K562 (cell line): ENCODE measurements at regions not wholly inside any gene's neighbourhood (a gene's known extent, or its start where the extent isn't known, plus 50 kb on each side); places are given as distances from the start of the nearest gene placed in this dataset.

ENCODE experiments used
- EP300 ChIP-seq: IDR thresholded peaks from 2 replicates; pipeline ENCODE4 v1.6.1; 2012; ENCODE audit warnings: low read length, improper control_type of control experiment
- EZH2 ChIP-seq: IDR thresholded peaks from 2 replicates; pipeline ENCODE4 v1.6.1; 2012; ENCODE audit warnings: low read depth, mild to moderate bottlenecking, inconsistent platforms, low read length, borderline replicate concordance
- HDAC6 ChIP-seq: IDR thresholded peaks from 2 replicates; pipeline ENCODE4 v1.6.1; 2012; ENCODE audit warnings: low read depth, mild to moderate bottlenecking, control low read depth, inconsistent platforms, low read length, moderate library complexity
- HSF4 ChIP-seq: fragments of 250-450 bp; sonication (Bioruptor Pico); IDR thresholded peaks from 2 replicates; pipeline ENCODE4 v2.1.2; 2022; ENCODE audit warnings: mild to moderate bottlenecking, moderate library complexity, borderline replicate concordance
- MBD2 ChIP-seq: sonication (generic); IDR thresholded peaks from 2 replicates; pipeline ENCODE4 v1.6.1; 2016; ENCODE audit warnings: low read depth, borderline replicate concordance
- POLR2AphosphoS5 ChIP-seq: IDR thresholded peaks from 2 replicates; pipeline ENCODE4 v1.6.1; 2011; ENCODE audit warnings: mild to moderate bottlenecking, low read depth, low read length, moderate library complexity; ENCODE audit not compliant: control insufficient read depth, insufficient read depth
- SRSF9 ChIP-seq: fragments of 200-400 bp; formaldehyde crosslinking; IDR thresholded peaks from 2 replicates; pipeline ENCODE4 v1.6.1; 2017; ENCODE audit warnings: low read depth, low read length, borderline replicate concordance
- TF ChIP-seq, protein P1 (sequence below): fragments of 450-650 bp; IDR thresholded peaks from 2 replicates; pipeline ENCODE4 v1.6.1; 2018; ENCODE audit not compliant: partially characterized antibody
- TF ChIP-seq, protein P2 (sequence below), 3 experiments: IDR thresholded peaks in 2 of 3; conservative IDR thresholded peaks in 1 of 3; 2 replicates each; pipeline ENCODE4 v1.5.1; 2011 to 2012; ENCODE audit warnings: low read length in 3 of 3, mild to moderate bottlenecking in 3 of 3, control low read depth in 2 of 3, improper control_type of control experiment in 1 of 3, inconsistent platforms in 1 of 3, low read depth in 1 of 3, mixed read lengths in 1 of 3, moderate library complexity in 1 of 3; ENCODE audit not compliant: insufficient read depth in 2 of 3
- TF ChIP-seq, protein P3 (sequence below): fragments of 450-650 bp; IDR thresholded peaks from 2 replicates; pipeline ENCODE4 v1.6.1; 2016

DNA sequence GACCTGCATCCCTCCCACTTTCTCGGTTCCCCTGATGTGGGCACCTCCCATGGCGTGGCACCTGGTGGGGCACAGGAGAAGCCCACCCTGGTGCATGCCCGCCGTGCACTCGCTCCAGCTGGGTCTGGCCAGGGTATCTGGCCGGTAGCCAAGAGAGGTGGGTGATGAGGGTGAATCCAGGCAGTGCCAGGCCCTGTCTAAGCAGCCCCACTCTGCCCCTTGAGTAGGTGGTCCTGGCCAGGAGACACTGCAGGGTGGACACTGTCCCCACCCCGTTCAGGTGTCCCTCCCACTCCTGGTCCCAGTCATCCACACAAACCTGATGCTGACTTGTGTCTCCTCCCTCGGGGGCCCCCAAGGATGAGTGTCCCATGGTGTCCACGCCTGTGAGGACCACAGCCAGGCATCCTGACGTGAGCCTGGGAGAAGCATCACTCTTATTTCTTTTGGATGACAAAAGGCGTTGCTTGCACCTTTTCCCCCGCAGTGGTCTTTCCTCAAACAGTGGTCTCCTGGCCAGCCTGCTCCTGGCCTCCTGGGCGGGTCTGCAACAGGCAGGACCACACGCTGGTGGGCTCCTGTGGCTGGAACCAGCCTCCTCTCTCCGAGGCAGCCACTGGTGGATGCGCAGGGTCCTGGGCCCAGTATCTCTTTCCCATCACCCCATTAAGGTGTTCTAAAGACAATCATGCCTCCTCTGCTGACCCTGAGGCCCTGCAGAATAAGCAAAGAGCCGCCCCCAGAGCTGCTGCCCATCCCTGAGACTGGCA lies 922.3 kb downstream of the BRD1 start:
- TF ChIP-seq, protein P1, sequence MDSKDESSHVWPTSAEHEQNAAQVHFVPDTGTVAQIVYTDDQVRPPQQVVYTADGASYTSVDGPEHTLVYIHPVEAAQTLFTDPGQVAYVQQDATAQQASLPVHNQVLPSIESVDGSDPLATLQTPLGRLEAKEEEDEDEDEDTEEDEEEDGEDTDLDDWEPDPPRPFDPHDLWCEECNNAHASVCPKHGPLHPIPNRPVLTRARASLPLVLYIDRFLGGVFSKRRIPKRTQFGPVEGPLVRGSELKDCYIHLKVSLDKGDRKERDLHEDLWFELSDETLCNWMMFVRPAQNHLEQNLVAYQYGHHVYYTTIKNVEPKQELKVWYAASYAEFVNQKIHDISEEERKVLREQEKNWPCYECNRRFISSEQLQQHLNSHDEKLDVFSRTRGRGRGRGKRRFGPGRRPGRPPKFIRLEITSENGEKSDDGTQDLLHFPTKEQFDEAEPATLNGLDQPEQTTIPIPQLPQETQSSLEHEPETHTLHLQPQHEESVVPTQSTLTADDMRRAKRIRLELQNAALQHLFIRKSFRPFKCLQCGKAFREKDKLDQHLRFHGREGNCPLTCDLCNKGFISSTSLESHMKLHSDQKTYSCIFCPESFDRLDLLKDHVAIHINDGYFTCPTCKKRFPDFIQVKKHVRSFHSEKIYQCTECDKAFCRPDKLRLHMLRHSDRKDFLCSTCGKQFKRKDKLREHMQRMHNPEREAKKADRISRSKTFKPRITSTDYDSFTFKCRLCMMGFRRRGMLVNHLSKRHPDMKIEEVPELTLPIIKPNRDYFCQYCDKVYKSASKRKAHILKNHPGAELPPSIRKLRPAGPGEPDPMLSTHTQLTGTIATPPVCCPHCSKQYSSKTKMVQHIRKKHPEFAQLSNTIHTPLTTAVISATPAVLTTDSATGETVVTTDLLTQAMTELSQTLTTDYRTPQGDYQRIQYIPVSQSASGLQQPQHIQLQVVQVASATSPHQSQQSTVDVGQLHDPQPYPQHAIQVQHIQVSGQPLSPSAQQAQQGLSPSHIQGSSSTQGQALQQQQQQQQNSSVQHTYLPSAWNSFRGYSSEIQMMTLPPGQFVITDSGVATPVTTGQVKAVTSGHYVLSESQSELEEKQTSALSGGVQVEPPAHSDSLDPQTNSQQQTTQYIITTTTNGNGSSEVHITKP: no peak
- TF ChIP-seq EP300 (no peak), SRSF9 (no peak), EZH2 (no peak), MBD2 (no peak), HDAC6 (no peak), HSF4 (CRISPR knock-in tag) (no peak), POLR2AphosphoS5 (no peak)
- TF ChIP-seq, protein P2, sequence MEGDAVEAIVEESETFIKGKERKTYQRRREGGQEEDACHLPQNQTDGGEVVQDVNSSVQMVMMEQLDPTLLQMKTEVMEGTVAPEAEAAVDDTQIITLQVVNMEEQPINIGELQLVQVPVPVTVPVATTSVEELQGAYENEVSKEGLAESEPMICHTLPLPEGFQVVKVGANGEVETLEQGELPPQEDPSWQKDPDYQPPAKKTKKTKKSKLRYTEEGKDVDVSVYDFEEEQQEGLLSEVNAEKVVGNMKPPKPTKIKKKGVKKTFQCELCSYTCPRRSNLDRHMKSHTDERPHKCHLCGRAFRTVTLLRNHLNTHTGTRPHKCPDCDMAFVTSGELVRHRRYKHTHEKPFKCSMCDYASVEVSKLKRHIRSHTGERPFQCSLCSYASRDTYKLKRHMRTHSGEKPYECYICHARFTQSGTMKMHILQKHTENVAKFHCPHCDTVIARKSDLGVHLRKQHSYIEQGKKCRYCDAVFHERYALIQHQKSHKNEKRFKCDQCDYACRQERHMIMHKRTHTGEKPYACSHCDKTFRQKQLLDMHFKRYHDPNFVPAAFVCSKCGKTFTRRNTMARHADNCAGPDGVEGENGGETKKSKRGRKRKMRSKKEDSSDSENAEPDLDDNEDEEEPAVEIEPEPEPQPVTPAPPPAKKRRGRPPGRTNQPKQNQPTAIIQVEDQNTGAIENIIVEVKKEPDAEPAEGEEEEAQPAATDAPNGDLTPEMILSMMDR (IDR thresholded peaks at IDR 0.05 in 2 of 3, conservative IDR thresholded peaks at IDR 0.05 in 1 of 3; ENCODE audit: insufficient read depth in 2 of 3, low read depth in 1 of 3, low read length in 3 of 3): no peak
- TF ChIP-seq, protein P3, sequence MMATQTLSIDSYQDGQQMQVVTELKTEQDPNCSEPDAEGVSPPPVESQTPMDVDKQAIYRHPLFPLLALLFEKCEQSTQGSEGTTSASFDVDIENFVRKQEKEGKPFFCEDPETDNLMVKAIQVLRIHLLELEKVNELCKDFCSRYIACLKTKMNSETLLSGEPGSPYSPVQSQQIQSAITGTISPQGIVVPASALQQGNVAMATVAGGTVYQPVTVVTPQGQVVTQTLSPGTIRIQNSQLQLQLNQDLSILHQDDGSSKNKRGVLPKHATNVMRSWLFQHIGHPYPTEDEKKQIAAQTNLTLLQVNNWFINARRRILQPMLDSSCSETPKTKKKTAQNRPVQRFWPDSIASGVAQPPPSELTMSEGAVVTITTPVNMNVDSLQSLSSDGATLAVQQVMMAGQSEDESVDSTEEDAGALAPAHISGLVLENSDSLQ: no peak
